ENCODE measurements at regions not wholly inside any gene's neighbourhood (a gene's known extent, or its start where the extent isn't known, plus 50 kb on each side); places are given as distances from the start of the nearest gene placed in this dataset.

GRCh38 chr10:33418301-33418700 lies 83.8 kb upstream of the NRP1 start:
- no peak for DNase-seq (ENCODE audit: low read depth, low spot score)

DNA sequence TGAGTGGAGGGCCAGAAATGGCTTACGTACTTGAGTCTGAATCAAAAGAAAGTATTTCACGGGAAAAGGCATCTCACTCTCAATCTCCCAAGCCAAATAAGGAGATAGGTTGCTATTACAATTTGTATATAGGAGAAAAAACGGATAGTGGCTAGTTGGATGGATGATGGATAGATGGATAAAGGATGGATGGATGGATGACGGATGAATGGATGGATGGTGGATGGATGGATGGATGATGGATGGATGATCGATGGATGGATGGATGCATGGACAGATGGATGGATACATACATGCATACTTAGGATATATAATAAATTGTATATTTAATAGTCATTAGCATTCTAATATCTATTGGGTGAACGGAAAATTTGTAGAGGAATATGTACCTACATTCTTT lies 82.2 kb upstream of the NRP1 start:
- DNase-seq (ENCODE audit: low read depth, low spot score), result no peak

DNA sequence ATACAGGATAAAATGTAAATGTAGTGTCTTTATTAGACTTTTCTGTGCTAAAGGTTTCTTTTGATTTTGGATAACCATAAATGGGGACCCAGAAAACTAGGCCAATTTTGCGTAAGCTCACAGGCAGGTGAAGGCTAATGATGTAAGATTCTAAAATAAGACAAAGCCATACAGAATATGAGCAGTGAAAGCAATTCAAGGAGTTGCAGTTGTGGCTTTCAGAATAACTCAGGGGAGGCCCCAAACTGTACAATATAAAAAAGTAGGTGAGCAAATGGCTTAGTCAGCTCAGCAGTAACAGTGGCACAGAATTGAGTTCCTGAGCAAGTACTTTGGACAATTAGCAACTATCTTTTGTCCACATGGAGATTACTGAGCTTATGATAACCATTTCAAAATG lies 81.7 kb upstream of the NRP1 start:
- DNase-seq (ENCODE audit: low read depth, low spot score), result no peak

DNA sequence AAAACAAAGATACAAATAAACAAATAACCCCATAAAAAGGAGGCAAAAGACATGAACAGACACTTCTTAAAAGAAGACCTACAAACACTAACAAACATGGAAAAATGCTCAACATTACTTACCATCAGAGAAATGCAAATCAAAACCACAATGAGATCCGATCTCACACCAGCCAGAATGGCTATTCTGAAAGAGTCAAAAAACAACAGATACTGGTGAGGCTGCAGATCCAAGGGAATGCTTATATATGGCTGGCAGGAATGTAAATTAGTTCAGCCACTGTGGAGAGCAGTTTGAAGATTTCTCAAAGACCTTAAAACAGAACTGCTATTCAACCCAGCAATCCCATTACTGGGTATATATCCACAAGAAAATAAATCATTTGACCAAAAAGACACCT lies 80.4 kb upstream of the NRP1 start:
- DNase-seq (ENCODE audit: low read depth, low spot score), result no peak

DNA sequence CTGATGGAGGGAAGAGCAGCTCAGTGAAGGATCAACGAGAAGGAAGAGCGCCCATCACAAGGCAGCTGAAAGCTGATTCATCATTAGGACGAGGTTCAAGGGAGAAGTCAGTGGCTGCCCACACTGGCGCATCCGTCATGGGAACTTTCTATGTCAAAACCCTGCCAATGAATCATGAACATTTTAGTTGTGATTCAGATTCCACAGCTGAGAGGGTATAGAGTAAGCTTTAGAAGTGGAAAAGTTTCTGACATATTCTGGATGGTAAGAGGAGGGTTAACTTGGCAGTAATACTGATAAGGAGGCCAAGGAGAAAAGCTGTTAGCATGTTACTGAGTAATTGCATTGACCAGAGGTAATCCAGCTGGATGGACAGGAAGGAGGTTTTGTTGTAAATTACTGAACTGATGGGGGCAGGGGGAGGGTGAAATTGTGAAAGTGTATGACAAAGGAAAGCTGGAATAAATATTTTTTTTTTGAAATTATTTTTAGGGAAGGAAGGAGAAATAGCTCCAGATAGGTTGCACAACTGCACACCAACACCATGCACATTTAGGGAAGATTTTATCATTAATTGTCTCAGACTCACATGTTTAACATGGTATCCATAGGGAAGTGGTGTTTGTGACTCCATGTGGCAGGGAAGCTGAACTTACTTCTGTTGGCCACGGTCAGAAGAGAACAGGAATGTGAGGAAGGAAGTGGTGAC lies 78.3 kb upstream of the NRP1 start:
- DNase-seq (ENCODE audit: low read depth, low spot score), result no peak

- no peak for DNase-seq (ENCODE audit: low read depth, low spot score)
These were observed 77.8 kb upstream of the NRP1 start for GRCh38 chr10:33412241-33412640.

DNA sequence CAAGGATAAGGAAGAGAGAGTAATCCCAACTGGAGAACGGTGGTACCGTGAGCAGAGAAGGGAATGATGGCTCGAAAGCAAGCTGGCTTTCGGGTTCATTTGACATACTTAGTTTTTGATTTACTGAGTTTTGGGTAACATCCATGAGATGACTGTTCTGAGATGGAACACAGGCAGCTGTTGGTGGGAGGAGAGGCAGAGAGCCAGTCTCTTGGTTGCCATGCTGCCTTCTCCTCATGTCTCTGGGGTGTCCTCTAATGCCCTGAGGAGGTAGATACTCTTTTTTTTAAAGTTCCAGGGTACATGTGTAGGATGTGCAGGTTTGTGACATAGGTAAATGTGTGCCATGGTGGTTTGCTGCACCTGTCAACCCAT lies 76.4 kb upstream of the NRP1 start:
- DNase-seq (ENCODE audit: low read depth, low spot score), result no peak

- no peak for DNase-seq (ENCODE audit: low read depth, low spot score)
These were observed 75.8 kb upstream of the NRP1 start for GRCh38 chr10:33410096-33410859.

DNA sequence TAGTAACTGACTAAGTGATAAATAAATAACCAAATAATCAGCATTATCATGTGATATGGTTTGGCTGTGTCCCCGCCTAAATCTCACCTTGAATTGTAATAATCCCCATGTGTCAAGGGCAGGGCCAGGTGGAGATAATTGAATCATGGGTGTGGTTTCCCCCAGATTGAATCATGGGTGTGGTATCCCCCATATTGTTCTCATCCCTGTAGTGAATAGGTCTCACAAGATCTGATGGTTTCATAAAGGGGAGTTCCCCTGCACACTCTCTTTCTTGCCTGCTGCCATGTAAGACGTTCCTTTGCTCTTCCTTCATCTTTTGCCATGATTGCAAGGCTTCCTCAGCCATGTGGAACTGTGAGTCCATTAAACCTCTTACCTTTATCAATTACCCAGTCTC lies 72.1 kb upstream of the NRP1 start:
- no peak for DNase-seq (ENCODE audit: low read depth, low spot score)

- no peak for DNase-seq (ENCODE audit: low read depth, low spot score)
These were observed 68.0 kb upstream of the NRP1 start for GRCh38 chr10:33402220-33403073.

GRCh38 chr10:33401300-33401699 lies 66.8 kb upstream of the NRP1 start:
- DNase-seq (ENCODE audit: low read depth, low spot score), result no peak

GRCh38 chr10:33398796-33399195 lies 64.3 kb upstream of the NRP1 start:
- DNase-seq (ENCODE audit: low read depth, low spot score), result no peak

- no peak for DNase-seq (ENCODE audit: low read depth, low spot score)
These were observed 62.5 kb upstream of the NRP1 start for GRCh38 chr10:33396938-33397337.

GRCh38 chr10:33396279-33396678 lies 61.8 kb upstream of the NRP1 start:
- no peak for DNase-seq (ENCODE audit: low read depth, low spot score)

DNA sequence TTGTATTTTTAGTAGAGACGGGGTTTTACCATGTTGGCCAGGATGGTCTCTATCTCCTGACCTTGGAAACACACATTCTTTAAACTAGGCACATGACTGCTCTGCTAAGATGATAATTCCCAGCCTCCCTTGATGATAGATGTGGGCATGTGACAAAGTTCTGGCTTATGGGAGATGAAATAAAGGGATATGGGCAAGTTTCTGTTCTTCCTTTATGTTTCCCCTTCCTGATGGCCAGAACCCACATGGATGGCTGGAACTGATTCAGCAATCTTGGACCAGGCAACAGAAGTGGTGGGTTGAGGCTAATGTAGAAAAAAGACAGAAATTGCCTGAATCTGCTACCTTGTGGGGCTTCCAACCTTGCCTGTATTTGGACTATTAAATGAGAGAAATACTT lies 60.7 kb upstream of the NRP1 start:
- DNase-seq (ENCODE audit: low read depth, low spot score), result no peak

DNA sequence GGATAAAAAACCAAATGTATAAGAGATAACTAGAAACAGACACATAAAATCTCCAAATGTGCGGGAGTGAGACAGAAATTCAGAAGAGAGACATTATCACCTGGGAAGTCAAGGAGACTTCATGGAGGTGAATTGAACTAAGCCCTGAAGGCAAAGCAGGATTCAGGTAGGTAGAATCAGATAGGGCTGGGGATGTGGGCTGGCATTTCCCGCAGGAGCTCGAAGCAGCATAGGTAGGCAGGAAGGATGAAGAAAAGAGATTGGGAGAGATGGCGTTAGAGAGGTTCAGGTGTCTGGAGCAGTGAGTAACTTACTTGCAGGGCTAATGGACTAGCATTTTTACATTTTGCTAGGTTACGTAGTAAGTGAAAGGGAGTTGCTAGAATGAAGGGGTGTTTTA lies 58.2 kb upstream of the NRP1 start:
- peak; percentile 12 for DNase-seq (ENCODE audit: low read depth, low spot score)

DNA sequence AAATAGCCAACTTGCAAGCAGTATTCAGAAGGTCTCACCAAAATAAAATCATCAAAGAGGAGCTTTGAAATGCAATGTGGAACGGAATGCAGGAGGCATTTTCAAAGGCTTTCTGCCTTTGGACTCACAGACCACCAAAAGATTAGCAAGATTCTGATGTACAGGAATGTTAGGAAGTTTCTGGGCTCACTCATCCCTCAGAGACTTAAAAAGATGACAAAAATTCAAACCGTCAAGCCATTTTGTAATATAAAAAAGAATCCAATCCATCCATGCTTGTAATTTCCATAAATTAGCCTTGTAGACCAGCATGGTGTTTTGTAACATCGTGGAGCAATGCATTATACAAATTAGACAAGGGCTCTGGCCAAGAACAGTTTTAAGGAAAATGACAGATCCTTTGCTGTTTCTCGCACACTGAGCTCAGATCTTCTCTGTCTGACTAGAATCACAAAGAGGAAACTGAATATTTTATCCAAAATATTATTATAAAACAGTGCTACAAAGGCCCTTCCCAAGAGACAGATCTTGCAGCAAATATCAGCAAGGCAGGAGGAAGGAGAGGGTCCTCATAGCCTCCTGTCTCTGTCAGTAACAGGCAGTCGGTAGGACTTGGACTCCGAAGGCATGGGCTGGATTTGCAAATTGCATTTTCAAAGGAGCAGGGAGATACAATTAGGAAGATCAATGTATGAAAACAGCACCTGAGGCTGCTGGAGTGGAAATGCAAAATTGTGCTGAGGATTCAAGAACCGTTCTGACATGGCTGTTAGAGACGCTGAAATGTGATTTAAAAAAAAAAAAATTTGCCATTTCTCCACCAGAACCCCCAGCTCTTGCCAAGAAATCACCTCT lies 57.4 kb upstream of the NRP1 start:
- peak; percentile 10 for DNase-seq (ENCODE audit: low read depth, low spot score)

DNA sequence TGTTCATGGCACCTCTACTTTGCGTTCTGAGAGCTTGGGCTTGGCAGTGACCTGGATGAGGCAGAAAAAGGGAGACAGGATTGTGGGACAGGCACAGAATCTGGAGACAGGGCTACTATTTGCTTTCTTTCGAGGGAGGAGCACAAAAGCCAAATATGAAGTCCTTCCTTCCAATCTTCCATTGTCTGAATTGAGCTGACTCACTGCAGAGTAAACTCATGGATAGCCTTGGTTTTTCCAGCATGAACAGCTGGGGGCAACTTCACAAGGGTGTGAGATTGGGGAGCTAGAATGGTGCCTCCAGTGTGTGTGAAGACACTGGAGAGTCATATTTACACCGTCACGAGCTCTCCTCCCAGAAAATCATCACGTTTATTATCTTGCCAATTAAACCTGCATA lies 55.6 kb upstream of the NRP1 start:
- DNase-seq (ENCODE audit: low read depth, low spot score), result no peak

DNA sequence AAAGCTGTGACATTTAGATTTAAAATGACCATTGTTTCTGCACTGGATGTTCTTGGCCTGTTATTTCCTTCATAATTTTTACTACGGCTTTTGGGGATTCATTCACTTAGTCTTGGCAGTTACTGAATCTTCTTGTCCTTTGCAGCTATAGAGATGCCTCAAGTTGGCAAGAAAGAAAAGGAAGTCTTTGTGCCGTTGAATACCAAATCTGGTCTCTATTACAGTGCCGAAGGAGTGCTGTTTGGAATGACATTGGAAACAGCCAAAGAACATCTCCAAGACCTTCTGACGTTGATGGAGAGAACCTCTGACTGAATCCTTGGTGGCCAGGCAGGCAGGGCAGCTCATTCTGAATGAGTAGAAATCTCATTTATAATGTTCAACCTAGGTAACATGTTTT lies 54.3 kb upstream of the NRP1 start:
- no peak for DNase-seq (ENCODE audit: low read depth, low spot score)

GRCh38 chr10:33388382-33388781 lies 53.9 kb upstream of the NRP1 start:
- no peak for DNase-seq (ENCODE audit: low read depth, low spot score)

GRCh38 chr10:33387720-33388119 lies 53.3 kb upstream of the NRP1 start:
- DNase-seq (ENCODE audit: low read depth, low spot score), result no peak

DNA sequence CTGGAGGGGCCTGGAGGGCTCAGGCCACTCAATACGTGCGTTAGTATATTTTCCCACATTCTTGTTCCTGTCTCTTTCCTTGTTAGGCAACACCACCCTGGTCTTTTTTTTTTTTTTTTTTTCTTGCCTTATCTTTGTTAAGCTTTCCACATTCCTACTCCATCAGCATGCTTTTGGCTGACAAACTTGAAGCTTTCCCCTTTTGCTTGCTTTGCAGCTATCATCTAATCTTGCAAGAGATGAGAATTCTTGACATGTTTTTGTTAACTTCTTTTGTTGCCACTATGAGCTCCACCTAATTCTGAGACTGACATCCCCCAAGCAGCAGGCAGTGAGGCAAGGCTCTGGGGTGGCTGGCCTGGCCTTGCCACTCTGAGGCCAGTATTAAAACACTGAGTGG lies 52.5 kb upstream of the NRP1 start:
- DNase-seq (ENCODE audit: low read depth, low spot score), result peak; percentile 51

All from ELF-1 (cell line).